Stimulated activated CD8-positive, alpha-beta memory T cell treated with anti-CD3 and anti-CD28 coated beads, Interleukin-7, amount 100 ng/mL, for 48 hours (primary cell): ENCODE measurements at regions not wholly inside any gene's neighbourhood (a gene's known extent, or its start where the extent isn't known, plus 50 kb on each side); places are given as distances from the start of the nearest gene placed in this dataset.
"Not testable (repeated sequence)": the region's sequence is repeated elsewhere in the genome, so short reads cannot be mapped to it uniquely, and the experiment has no call there.

ENCODE experiments used
- DNase-seq, 2 donors: peaks; one replicate each; pipeline ENCODE4 v3.0.0-alpha.2; 2020; ENCODE audit warnings: low read depth in 1 of 2; ENCODE audit errors: extremely low read depth in 1 of 2

DNA sequence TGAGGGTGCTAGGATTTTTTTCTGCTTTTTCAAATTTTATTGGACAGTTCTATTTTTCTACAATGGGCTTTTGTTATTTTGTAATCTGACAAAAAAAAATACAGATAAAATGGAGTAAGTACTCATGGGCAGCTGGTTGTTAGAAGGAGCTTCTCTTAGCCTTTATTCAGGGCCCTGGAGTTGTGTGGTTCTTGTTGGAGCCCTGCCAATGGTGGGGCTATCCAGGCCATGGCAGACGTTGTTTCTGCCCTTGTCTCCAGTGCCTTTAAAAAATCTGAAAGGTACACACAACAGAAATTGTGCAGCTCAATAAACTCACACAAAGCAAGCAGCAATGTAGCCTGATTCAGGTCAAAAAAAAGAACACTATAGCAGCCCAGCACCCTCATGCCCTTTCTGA, 153.5 kb upstream of the GALNT2 start:
- DNase-seq, result no peak

GRCh38 chr1:229919488-229919887, 147.6 kb upstream of the GALNT2 start:
- DNase-seq, result not testable (repeated sequence)

- no peak for DNase-seq
Measured at GRCh38 chr1:229920683-229921082, 146.4 kb upstream of the GALNT2 start.

- DNase-seq, result no peak
Measured at GRCh38 chr1:229922249-229922648, 144.8 kb upstream of the GALNT2 start.

DNA sequence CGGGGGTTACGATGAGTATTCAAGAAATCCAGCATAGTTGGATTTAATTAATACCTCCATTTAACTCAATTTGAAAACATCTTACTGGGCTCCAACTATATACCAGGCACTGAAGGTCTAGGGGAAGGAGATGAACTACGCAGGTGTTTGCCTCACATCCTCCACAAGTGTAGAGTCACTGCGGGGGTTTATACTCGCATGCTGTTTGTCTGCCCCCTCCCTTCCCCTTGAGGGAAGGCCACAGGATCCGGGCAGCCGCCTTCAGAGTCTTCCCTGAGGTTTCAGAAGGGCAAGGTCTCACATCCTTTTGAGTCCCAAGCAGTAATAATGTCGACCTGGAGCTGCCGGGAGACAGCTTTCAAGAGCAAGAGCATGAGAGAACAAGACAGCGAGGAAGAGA, 142.4 kb upstream of the GALNT2 start:
- no peak for DNase-seq

DNA sequence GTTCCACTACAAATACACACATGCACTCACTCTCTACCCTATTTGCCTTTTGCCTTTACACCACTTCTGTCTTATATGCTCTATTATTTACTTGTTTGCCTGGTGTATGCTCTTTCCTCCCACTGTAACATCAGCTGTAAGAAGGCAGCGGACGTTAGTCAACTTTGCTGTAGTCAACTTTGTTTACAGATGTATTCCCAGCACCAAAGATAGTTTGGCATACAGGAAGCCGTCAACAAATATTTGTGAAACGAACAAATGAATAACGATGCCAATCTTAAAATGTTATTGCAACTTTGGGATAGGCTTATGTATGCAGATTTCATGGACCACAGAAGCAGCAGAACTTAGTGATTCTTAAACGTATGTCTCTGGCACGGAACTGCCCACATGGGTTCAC, 138.3 kb upstream of the GALNT2 start:
- DNase-seq, result no peak

- not testable (repeated sequence) for DNase-seq
Measured at GRCh38 chr1:229931751-229932150, 135.3 kb upstream of the GALNT2 start.

DNA sequence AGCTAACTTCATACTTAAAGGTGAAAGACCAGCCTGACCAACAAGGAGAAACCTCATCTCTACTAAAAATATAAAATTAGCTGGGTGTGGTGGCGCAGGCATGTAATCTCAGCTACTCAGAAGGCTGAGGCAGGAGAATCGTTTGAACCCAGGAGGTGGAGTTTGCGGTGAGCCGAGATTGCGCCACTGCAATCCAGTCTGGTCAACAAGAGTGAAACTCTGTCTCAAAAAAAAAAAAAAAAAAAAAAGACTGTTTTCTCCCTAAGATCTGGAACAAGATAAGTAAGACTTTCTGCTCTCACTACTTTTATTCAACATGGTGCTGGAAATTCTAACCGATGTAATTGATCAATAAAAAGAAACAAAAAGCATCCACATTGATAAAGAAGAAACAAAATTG, 131.9 kb upstream of the GALNT2 start:
- not testable (repeated sequence) for DNase-seq

DNA sequence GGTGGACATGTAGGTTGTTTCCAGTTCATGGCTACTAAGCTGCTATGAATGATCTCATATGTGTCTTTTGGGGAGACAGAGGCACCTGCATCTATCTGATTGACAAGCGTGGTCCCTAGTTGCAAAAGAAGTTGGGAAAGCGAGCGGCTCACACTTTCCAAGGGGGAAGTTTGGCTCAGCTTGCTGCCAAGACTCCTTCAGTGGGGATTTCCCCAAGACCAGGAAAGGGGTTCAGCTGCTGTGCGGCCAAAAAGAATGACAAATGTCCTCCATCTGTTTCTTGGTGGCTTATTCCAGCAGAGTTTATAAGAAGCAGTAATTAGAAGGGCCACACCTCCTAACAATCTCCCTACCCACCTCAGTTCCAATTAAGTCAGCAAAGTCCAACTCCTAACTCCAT, 128.5 kb upstream of the GALNT2 start:
- no peak for DNase-seq

GRCh38 chr1:229940684-229941083, 126.4 kb upstream of the GALNT2 start:
- no peak for DNase-seq

DNA sequence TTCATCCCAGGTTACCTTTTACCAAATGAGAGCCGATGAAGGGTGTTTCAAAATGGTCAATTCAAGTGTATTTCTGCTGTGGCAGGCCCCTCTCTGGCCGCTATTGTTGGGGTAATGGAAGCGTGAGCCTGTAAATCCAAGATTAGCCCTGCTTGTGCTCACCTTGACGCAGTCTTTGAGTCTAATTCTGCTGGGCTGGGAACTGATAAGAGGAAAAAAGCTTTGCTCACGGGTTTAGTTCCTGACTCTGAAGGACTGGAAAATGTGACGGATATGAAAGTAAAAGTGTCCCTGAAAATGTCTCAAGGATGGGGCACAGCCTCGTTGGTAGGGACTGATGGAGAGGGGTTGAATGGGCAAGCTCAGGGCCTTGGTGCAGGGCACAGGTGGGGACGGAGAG, 125.9 kb upstream of the GALNT2 start:
- DNase-seq, result no peak

DNA sequence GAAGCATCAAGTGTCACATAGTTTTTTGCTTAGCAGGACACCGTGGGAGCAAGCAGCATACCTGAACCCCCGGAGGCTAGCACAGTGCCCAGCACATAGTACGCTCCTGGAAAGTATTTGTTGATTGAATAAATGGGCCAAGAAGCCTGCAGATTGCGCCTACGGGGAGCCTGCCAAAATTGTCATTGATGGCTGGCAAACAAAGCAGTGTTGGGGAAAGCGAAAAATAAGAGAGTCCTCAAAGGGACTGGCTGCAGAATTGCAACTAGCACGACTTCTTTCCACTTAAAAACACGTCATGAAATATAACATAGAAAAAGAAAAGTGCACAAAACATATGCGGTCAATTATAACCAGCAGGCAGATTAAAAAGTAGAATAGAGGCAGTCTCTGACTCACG, 125.2 kb upstream of the GALNT2 start:
- DNase-seq, result no peak

GRCh38 chr1:229942501-229942900, 124.5 kb upstream of the GALNT2 start:
- no peak for DNase-seq

- DNase-seq, result no peak
Measured at GRCh38 chr1:229943148-229943714, 123.8 kb upstream of the GALNT2 start.

DNA sequence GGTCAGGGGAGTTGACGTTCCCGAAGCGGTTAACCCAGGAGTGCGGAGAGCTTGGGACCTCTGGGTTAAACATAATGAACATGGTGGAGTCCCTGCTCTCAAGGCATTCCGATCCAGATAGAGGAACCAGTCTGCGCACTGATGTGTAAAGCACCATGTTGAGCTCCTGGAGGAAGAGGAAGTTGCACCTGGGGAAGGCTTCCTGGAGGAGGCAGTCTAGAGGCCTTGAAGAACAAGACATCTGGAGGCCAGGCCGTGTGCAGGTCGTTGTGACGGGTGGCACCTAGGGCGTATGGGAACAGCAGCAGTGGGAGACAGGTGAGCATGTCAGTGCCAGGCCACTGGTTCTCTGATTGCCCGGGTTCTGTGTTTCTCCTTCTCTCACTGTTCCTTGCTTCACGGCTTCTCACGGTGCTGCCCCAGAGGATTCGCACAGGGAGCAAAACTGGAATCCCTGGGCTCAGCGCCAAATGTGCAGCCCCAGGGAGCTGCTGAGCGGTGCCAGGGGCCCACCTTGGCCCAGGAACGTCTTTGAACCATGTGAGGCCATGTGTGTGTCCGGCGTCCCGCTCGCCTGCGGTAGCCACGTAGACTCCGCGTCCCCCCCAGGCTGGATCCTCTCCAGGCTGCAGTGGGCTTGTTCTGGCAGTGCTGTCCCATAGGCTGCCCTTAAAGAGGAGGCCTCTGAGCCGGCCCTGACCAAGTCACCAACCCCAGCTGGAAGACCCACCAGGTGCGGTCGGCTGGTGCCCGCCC, 122.9 kb upstream of the GALNT2 start:
- no peak for DNase-seq

GRCh38 chr1:229945795-229946194, 121.2 kb upstream of the GALNT2 start:
- no peak for DNase-seq

DNA sequence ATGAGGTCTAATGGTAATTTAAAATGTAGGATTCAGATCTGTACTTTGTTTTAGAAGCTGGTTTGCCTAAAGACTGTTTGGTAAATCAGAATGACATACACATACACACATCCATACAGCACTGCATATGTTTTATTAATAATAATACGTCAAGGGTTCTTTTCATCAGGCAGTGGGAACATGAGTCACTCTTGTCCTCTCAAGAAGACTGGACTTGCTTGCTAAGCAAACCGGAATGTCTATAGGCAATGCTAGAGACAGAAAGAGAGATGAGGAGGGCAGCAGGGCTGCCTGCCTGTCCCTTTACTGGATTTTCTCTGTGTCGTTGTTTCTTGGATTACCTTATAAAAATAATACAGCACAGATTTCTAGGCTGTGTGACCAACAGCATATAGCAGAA, 119.1 kb upstream of the GALNT2 start:
- DNase-seq, result no peak

- no peak for DNase-seq
Measured at GRCh38 chr1:229948438-229948837, 118.6 kb upstream of the GALNT2 start.

- no peak for DNase-seq
Measured at GRCh38 chr1:229949500-229949899, 117.5 kb upstream of the GALNT2 start.

GRCh38 chr1:229950020-229950419, 117.0 kb upstream of the GALNT2 start:
- DNase-seq, result no peak

- no peak for DNase-seq
Measured at GRCh38 chr1:229950908-229951307, 116.1 kb upstream of the GALNT2 start.

DNA sequence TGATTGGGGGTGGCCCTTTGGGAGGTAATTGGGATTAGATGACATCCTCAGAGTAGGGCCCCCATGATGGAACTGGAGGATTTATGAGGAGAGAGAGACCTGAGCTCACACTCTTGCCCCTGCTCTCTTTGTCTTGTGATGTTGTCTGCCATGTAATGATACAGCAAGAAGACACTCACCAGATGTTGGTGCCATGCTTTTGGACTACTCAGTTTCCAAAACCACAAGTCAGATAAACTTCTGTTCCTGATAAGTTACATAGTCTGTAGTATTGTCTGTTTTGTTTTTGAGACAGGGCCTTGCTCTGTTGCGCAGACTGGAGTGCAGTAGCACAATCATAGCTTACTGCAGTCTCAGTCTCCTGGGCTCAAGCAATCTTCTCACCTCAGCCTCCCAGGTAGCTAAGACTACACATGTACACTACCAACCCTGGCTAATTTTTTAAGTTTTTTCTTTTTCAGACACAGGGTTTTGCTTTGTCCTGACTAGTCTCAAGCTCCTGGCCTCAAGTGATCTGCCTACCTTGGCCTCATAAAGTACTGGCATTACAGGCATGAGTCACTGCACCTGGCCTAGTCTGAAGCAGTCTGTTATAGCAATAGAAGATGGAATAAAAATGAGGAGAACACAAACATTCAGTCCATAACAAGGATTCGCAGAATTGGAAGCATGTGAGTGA, 115.0 kb upstream of the GALNT2 start:
- no peak for DNase-seq
